Mucosa of descending colon (tissue), 3 donors: ENCODE measurements at regions not wholly inside any gene's neighbourhood (a gene's known extent, or its start where the extent isn't known, plus 50 kb on each side); places are given as distances from the start of the nearest gene placed in this dataset.

Experiments
- ATAC-seq: fragments of 200-7000 bp; cut with Tn5 transposase; one replicate; pipeline ENCODE4 v1.9.1; 2020; ENCODE audit warnings: mild to moderate bottlenecking, moderate library complexity
- DNase-seq, 3 donors: peaks; one replicate each; pipeline ENCODE4 v3.0.0-alpha.2; 2020
- H3K36me3 ChIP-seq: fragments of 200-600 bp; one replicate; pipeline ENCODE4 v1.8.0; 2021; ENCODE audit warnings: low read depth, mild to moderate bottlenecking
- H3K4me1 ChIP-seq: fragments of 200-600 bp; one replicate; pipeline ENCODE4 v1.8.0; 2021; ENCODE audit warnings: low read depth, mild to moderate bottlenecking
- H3K4me3 ChIP-seq: fragments of 200-600 bp; one replicate; pipeline ENCODE4 v1.8.0; 2021; ENCODE audit warnings: mild to moderate bottlenecking
- H3K9me3 ChIP-seq: fragments of 200-600 bp; one replicate; pipeline ENCODE4 v1.8.0; 2021; ENCODE audit warnings: mild to moderate bottlenecking
- intact Hi-C, 2 donors: fragments of 100-400 bp; cut with DNase I in 1 of 2; cut with micrococcal nuclease in 1 of 2; formaldehyde crosslinking; loops; one replicate each; pipeline versions ENCODE4 v1.11.0 to v1.11.1; 2022; cut with DNase I, micrococcal nuclease
- TF ChIP-seq, protein P1 (sequence below): fragments of 200-600 bp; IDR thresholded peaks from one replicate; pipeline ENCODE4 v1.8.0; 2022; ENCODE audit warnings: antibody characterized with exemption, mild to moderate bottlenecking
- donor health status: DM: no; HTN: no; CAD: no; lungs with moderate emphysema.
- donor health status: DM: no; HTN: no; CAD: no.
- donor health status: DM: no; HTN: yes; CAD: no.

DNA sequence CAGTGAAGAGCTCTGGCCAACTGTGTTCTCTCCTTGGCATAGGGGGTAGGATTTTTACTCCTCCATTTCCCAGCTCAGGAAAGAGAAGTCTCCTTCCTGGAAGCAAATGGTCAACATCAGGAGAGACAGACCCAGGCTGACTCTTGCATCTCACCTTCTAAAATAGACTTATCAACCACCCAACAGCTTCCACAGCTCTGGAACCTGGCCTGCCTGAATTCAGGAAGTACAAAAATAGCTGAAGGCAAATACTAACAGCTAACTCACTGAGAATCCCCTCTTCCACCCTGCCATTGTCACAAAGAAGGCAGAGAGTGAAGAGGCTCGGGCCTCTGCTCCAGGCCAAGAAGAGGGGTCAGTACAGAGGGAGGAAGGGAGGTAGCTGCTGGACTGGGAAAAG, 213.6 kb downstream of the NXPE2 start:
- Histone ChIP-seq H3K4me3 (no peak overlapping the region), H3K9me3 (no peaks in the 10 kb centered on the region), H3K4me1 (no peaks in the 10 kb centered on the region), H3K36me3 (no peaks in the 10 kb centered on the region)
- DNase-seq, result no peak
- TF ChIP-seq, protein P1, sequence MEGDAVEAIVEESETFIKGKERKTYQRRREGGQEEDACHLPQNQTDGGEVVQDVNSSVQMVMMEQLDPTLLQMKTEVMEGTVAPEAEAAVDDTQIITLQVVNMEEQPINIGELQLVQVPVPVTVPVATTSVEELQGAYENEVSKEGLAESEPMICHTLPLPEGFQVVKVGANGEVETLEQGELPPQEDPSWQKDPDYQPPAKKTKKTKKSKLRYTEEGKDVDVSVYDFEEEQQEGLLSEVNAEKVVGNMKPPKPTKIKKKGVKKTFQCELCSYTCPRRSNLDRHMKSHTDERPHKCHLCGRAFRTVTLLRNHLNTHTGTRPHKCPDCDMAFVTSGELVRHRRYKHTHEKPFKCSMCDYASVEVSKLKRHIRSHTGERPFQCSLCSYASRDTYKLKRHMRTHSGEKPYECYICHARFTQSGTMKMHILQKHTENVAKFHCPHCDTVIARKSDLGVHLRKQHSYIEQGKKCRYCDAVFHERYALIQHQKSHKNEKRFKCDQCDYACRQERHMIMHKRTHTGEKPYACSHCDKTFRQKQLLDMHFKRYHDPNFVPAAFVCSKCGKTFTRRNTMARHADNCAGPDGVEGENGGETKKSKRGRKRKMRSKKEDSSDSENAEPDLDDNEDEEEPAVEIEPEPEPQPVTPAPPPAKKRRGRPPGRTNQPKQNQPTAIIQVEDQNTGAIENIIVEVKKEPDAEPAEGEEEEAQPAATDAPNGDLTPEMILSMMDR, result no peak
- no peak for ATAC-seq
- intact Hi-C loops, result no loop called here

DNA sequence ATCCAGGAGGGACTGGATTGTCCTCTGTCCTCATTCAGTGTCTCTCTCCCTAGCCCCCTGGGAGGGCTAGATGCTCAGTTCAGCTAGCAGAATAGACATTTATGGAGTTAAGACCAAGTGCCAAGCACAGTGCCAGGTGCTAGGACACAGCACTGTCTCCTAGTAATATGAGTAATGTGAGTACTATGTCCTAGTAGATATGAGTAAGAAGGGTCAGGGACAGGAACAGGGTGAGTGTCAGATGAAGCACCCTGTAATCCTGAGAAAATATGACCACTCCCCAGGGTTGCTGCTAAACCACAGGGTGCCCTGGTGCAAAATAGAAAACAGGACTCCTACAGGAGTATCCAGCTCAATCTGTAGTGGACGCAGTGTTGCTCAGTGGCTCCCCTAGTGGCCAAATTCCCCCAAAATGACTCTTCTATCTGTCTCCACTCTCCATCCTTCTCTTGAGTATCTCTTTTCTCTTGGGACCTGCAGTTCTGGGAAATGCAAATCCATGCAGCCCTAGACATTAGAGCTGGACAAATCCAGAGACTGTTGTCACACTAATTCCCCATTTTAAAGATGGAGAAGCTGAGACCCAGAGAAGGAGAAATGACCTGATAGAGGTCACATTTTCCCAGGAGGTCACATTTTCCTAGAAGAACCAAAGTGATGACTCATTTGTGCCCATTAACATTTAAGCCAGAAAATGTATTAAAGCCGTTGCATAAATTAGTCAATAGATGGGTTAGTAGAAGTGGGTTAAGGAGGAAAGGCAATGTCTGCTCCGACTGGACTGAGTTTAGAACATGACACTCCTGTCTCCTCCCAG, 214.3 kb downstream of the NXPE2 start:
- Histone ChIP-seq H3K36me3 (no peaks in the 10 kb centered on the region), H3K9me3 (no peaks in the 10 kb centered on the region), H3K4me3 (no peak overlapping the region), H3K4me1 (no peaks in the 10 kb centered on the region)
- TF ChIP-seq, protein P1, result peak; percentile 9
- peak in 1 of 3 donors; percentile 45 for DNase-seq
- intact Hi-C loops, result no loop called here
- no peak for ATAC-seq

GRCh38 chr11:114893329-114893728, 215.0 kb downstream of the NXPE2 start:
- H3K36me3 ChIP-seq, result no peaks in the 10 kb centered on the region
- no peak for ATAC-seq
- no peaks in the 10 kb centered on the region for H3K4me1 ChIP-seq
- no peak overlapping the region for H3K4me3 ChIP-seq
- TF ChIP-seq, protein P1, result no peak
- H3K9me3 ChIP-seq, result no peaks in the 10 kb centered on the region
- DNase-seq, result no peak
- intact Hi-C loops, result no loop called here

DNA sequence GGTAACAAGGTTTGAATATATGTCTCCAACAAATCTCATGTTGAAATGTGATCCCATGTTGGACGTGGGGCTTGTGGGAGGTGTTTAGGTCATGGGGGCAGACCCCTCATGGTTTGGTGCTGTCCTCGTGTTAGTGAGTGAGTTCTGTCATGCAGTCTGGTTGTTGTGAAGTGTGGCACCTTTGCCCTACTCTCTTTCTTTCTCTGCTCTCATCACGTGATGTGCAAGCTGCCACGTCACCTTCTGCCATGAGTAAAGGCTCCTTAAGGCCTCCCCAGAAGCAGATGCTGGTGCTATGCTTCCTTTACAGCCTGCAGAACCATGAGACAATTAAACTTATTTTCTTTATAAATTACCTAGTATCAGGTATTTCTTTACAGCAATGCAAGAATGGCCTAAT, 218.3 kb downstream of the NXPE2 start:
- ATAC-seq (no peak), DNase-seq (no peak)
- Histone ChIP-seq H3K4me3 (no peak overlapping the region), H3K9me3 (no peaks in the 10 kb centered on the region), H3K36me3 (no peaks in the 10 kb centered on the region), H3K4me1 (no peaks in the 10 kb centered on the region)
- TF ChIP-seq, protein P1, result no peak
- intact Hi-C loops, result no loop called here

DNA sequence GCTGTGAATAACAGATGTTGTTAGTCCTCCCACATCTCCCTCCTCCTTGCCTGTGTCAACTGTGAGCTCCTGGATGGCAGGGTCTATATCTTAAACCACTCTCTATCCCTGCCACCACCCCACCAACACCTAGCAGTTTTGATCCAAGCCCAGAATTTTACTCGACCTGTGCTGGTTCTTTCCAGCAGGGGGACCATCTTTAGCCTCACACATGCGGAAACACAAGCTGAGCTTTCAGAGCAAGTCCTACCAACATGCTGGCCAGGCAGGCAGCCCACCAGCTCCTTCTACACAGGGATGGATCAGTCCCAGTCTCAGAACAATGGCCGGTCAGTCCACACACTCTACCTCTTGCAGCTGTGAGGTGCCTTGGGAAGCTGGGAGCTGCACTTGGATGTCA, 231.5 kb downstream of the NXPE2 start:
- ATAC-seq, result no peak

More for the DNA sequence above, 231.5 kb downstream of the NXPE2 start:
- DNase-seq, result no peak
- Histone ChIP-seq H3K9me3 (peaks cover 2% of the 10 kb centered on the region), H3K36me3 (no peaks in the 10 kb centered on the region), H3K4me3 (no peak overlapping the region), H3K4me1 (no peaks in the 10 kb centered on the region)
- intact Hi-C loops, result no loop called here
- TF ChIP-seq, protein P1, result no peak
